ENCODE measurements at regions not wholly inside any gene's neighbourhood (a gene's known extent, or its start where the extent isn't known, plus 50 kb on each side); places are given as distances from the start of the nearest gene placed in this dataset.

DNA sequence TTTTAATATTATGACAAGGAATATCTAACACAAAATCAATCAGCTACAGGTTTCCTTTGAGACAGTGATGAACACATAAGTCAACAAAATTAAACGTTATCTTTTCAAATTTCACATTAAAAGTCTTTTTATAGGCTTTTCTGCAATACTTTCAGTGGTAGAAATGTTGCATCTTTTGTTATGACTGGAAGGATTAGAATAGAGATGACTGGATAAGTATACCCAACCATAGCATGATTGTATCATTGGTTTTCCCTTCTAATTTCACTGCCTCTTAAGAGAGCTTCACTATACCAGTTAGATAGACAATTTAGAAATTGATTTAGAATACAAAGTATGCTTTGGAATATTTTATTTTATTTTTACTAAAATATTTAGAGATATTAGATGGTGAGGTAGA, 273.9 kb downstream of the PHF14 start:
- Histone ChIP-seq H3K36me3 (ENCODE audit: control insufficient read depth, insufficient read depth, low read length) (no peaks in the 10 kb centered on the region), H3K4me3 (no peak overlapping the region), H3K4me2 (ENCODE audit: insufficient read depth, low read length) (no peak overlapping the region), H3K4me1 (replicated peaks in 1 of 2; ENCODE audit: control insufficient read depth in 2 of 2, insufficient read depth in 2 of 2, low read length in 2 of 2) (no peaks in the 10 kb centered on the region), H3K9me1 (ENCODE audit: control insufficient read depth, insufficient read depth, low read length) (no peaks in the 10 kb centered on the region), H3K9me3 (replicated peaks; ENCODE audit: control insufficient read depth, insufficient read depth, low read depth, low read length) (no peaks in the 10 kb centered on the region), H3K27me3 (ENCODE audit: control insufficient read depth in 2 of 2, insufficient read depth in 2 of 2, low read length in 2 of 2) (peaks cover 10 to 13% of the 10 kb centered on the region in 2 experiments; a peak in 2 of 5 replicates), H4K20me1 (replicated peaks; ENCODE audit: control insufficient read depth, insufficient read depth, low read length) (no peaks in the 10 kb centered on the region), H3K9ac (ENCODE audit: insufficient read depth in 1 of 2, low read depth in 2 of 2, low read length in 2 of 2) (no peak overlapping the region), H3K79me2 (ENCODE audit: control insufficient read depth, insufficient read depth, low read length) (no peaks in the 10 kb centered on the region), H2AFZ (ENCODE audit: low read depth, low read length) (no peak overlapping the region), H3K27ac (ENCODE audit: extremely low read depth, low read depth, low read length) (no peak overlapping the region)
- ChIA-PET CTCF (ENCODE audit: low intra/inter-chr PET ratio) (no interaction called here), POLR2A (no interaction called here)
- no peak for TF ChIP-seq ASH1L (IDR thresholded peaks at IDR 0.05; ENCODE audit: borderline replicate concordance, low read depth, partially characterized antibody)
- no peak for TF ChIP-seq PML (IDR thresholded peaks at IDR 0.05; ENCODE audit: low read length)
- TF ChIP-seq, protein P1, sequence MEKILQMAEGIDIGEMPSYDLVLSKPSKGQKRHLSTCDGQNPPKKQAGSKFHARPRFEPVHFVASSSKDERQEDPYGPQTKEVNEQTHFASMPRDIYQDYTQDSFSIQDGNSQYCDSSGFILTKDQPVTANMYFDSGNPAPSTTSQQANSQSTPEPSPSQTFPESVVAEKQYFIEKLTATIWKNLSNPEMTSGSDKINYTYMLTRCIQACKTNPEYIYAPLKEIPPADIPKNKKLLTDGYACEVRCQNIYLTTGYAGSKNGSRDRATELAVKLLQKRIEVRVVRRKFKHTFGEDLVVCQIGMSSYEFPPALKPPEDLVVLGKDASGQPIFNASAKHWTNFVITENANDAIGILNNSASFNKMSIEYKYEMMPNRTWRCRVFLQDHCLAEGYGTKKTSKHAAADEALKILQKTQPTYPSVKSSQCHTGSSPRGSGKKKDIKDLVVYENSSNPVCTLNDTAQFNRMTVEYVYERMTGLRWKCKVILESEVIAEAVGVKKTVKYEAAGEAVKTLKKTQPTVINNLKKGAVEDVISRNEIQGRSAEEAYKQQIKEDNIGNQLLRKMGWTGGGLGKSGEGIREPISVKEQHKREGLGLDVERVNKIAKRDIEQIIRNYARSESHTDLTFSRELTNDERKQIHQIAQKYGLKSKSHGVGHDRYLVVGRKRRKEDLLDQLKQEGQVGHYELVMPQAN (IDR thresholded peaks at IDR 0.05; ENCODE audit: borderline replicate concordance): no peak
- no peak for TF ChIP-seq SIN3A (IDR thresholded peaks at IDR 0.05; ENCODE audit: borderline replicate concordance in 2 of 2, control insufficient read depth in 1 of 2, low read depth in 2 of 2, low read length in 2 of 2)
- TF ChIP-seq ZFX (CRISPR knock-in tag; IDR thresholded peaks at IDR 0.05): no peak
- TF ChIP-seq FOXA3 (CRISPR knock-in tag; conservative IDR thresholded peaks at IDR 0.05 in 1 of 2, IDR thresholded peaks at IDR 0.05 in 1 of 2): no peak
- no peak for TF ChIP-seq ARNT (IDR thresholded peaks at IDR 0.05)
- DNase-seq (ENCODE audit: extremely low read depth in 1 of 4, low spot score in 3 of 4): no peak
- no peak for ATAC-seq
- WGBS (ENCODE audit: insufficient coverage, low coverage, missing lambda C conversion rate): 0% methylated on average over 1 of the region's 1 CpG
- in situ Hi-C loops (cut with MboI) (no loop called here), intact Hi-C loops (cut with micrococcal nuclease) (no loop called here)
- BruUV-seq (replicated peaks): no TSS peak
- FAIRE-seq: no peak
